Right lobe of liver (tissue), 4 donors: ENCODE measurements at regions not wholly inside any gene's neighbourhood (a gene's known extent, or its start where the extent isn't known, plus 50 kb on each side); places are given as distances from the start of the nearest gene placed in this dataset.

ENCODE experiments used
- CTCF ChIP-seq, 4 donors: fragments of 200-600 bp in 3 of 4; fragments of 450-650 bp in 1 of 4; IDR thresholded peaks; one replicate each; pipeline versions ENCODE4 v1.5.1 to v1.8.0; 2016 to 2022; ENCODE audit warnings: antibody characterized with exemption in 4 of 4, mild to moderate bottlenecking in 2 of 4
- POLR2A ChIP-seq: fragments of 450-650 bp; IDR thresholded peaks from one replicate; pipeline ENCODE4 v1.6.1; 2017; ENCODE audit warnings: antibody characterized with exemption, mild to moderate bottlenecking
- donor health status: DM: no; HTN: no; CAD: no.
- donor health status: DM: no; HTN: no; CAD: no.
- donor health status: DM: no; HTN: yes; CAD: no.

- no peak for TF ChIP-seq CTCF (IDR thresholded peaks at IDR 0.05)
- TF ChIP-seq POLR2A = no peak
Observed at GRCh38 chr15:53830707-53831386, 71.4 kb upstream of the WDR72 start.
